GM23338 (cell line): ENCODE measurements at regions not wholly inside any gene's neighbourhood (a gene's known extent, or its start where the extent isn't known, plus 50 kb on each side); places are given as distances from the start of the nearest gene placed in this dataset.

Source experiments
- CREB1 ChIP-seq: fragments of 250-450 bp; sonication (Bioruptor Pico); IDR thresholded peaks from 2 replicates; pipeline ENCODE4 v1.5.0; 2020; ENCODE audit warnings: low read depth, mild to moderate bottlenecking, moderate library complexity
- EZH2 ChIP-seq: fragments of 200-600 bp; sonication (generic); IDR thresholded peaks from one replicate; pipeline ENCODE4 v1.8.0; 2017; ENCODE audit warnings: antibody characterized with exemption, mild to moderate bottlenecking, low read depth; ENCODE audit not compliant: unreplicated experiment
- EZH2phosphoT487 ChIP-seq: fragments of 200-600 bp; sonication (generic); IDR thresholded peaks from one replicate; pipeline ENCODE4 v1.8.1; 2018; ENCODE audit warnings: antibody characterized with exemption; ENCODE audit not compliant: unreplicated experiment
- JUNB ChIP-seq: IDR thresholded peaks from one replicate; pipeline ENCODE4 v1.6.1; 2016; ENCODE audit warnings: antibody characterized with exemption; ENCODE audit not compliant: unreplicated experiment
- POLR2AphosphoS5 ChIP-seq: IDR thresholded peaks from 2 replicates; pipeline ENCODE4 v1.6.1; 2016; ENCODE audit warnings: antibody characterized with exemption, low read depth
- STAT1 ChIP-seq: IDR thresholded peaks from one replicate; pipeline ENCODE4 v1.6.1; 2016; ENCODE audit warnings: antibody characterized with exemption; ENCODE audit not compliant: unreplicated experiment
- ZNF114 ChIP-seq: fragments of 250-450 bp; sonication (Bioruptor Pico); IDR thresholded peaks from 2 replicates; pipeline ENCODE4 v1.5.0; 2020; ENCODE audit warnings: mild to moderate bottlenecking, moderate library complexity
- ZNF331 ChIP-seq: fragments of 250-450 bp; sonication (Bioruptor Pico); IDR thresholded peaks from 2 replicates; pipeline ENCODE4 v1.5.0; 2020; ENCODE audit warnings: low read depth, mild to moderate bottlenecking, moderate library complexity
- TF ChIP-seq, protein P1 (sequence below), 2 experiments: fragments of 200-600 bp in 1 of 2; sonication (generic) in 1 of 2; conservative IDR thresholded peaks; 2 replicates each; pipeline versions ENCODE4 v1.5.1 to v1.6.1; 2016 to 2017; ENCODE audit warnings: antibody characterized with exemption in 2 of 2, low read depth in 2 of 2, mild to moderate bottlenecking in 2 of 2, moderate library complexity in 1 of 2
- TF ChIP-seq, protein P2 (sequence below): IDR thresholded peaks from one replicate; pipeline ENCODE4 v1.6.1; 2018; ENCODE audit warnings: antibody characterized with exemption; ENCODE audit not compliant: unreplicated experiment
- TF ChIP-seq, protein P3 (sequence below): fragments of 250-450 bp; sonication (Bioruptor Pico); IDR thresholded peaks from 2 replicates; pipeline ENCODE4 v1.5.0; 2020; ENCODE audit warnings: mild to moderate bottlenecking, moderate library complexity
- TF ChIP-seq, protein P4 (sequence below): IDR thresholded peaks from 2 replicates; pipeline ENCODE4 v1.6.1; 2016; ENCODE audit warnings: antibody characterized with exemption

DNA sequence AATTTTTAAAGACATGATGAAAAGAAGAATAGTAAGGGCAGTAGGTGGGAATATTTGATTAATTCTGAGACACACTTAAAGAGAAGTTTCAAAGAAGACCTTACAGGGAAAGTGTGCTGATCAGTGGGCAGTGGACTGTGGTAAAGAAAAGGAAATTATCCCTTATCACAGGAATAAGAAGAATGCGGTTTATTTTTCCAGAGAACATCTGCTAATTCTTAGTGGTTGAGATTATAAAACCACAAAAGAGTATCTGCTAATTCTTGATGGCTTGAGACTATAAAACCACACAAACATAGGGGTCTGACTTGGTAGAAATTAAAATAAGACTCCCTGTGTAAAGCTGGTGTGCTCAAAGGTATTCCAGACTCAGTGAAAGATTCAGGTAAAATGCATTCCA lies 60.0 kb upstream of the KCTD3 start:
- TF ChIP-seq, protein P1, sequence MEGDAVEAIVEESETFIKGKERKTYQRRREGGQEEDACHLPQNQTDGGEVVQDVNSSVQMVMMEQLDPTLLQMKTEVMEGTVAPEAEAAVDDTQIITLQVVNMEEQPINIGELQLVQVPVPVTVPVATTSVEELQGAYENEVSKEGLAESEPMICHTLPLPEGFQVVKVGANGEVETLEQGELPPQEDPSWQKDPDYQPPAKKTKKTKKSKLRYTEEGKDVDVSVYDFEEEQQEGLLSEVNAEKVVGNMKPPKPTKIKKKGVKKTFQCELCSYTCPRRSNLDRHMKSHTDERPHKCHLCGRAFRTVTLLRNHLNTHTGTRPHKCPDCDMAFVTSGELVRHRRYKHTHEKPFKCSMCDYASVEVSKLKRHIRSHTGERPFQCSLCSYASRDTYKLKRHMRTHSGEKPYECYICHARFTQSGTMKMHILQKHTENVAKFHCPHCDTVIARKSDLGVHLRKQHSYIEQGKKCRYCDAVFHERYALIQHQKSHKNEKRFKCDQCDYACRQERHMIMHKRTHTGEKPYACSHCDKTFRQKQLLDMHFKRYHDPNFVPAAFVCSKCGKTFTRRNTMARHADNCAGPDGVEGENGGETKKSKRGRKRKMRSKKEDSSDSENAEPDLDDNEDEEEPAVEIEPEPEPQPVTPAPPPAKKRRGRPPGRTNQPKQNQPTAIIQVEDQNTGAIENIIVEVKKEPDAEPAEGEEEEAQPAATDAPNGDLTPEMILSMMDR (conservative IDR thresholded peaks at IDR 0.05; ENCODE audit: low read depth in 2 of 2), result no peak
- no peak for TF ChIP-seq POLR2AphosphoS5
- TF ChIP-seq, protein P2, sequence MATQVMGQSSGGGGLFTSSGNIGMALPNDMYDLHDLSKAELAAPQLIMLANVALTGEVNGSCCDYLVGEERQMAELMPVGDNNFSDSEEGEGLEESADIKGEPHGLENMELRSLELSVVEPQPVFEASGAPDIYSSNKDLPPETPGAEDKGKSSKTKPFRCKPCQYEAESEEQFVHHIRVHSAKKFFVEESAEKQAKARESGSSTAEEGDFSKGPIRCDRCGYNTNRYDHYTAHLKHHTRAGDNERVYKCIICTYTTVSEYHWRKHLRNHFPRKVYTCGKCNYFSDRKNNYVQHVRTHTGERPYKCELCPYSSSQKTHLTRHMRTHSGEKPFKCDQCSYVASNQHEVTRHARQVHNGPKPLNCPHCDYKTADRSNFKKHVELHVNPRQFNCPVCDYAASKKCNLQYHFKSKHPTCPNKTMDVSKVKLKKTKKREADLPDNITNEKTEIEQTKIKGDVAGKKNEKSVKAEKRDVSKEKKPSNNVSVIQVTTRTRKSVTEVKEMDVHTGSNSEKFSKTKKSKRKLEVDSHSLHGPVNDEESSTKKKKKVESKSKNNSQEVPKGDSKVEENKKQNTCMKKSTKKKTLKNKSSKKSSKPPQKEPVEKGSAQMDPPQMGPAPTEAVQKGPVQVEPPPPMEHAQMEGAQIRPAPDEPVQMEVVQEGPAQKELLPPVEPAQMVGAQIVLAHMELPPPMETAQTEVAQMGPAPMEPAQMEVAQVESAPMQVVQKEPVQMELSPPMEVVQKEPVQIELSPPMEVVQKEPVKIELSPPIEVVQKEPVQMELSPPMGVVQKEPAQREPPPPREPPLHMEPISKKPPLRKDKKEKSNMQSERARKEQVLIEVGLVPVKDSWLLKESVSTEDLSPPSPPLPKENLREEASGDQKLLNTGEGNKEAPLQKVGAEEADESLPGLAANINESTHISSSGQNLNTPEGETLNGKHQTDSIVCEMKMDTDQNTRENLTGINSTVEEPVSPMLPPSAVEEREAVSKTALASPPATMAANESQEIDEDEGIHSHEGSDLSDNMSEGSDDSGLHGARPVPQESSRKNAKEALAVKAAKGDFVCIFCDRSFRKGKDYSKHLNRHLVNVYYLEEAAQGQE, result no peak
- TF ChIP-seq ZNF114 (CRISPR knock-in tag), result no peak
- no peak for TF ChIP-seq EZH2
- TF ChIP-seq CREB1 (CRISPR knock-in tag), result no peak
- TF ChIP-seq, protein P3, sequence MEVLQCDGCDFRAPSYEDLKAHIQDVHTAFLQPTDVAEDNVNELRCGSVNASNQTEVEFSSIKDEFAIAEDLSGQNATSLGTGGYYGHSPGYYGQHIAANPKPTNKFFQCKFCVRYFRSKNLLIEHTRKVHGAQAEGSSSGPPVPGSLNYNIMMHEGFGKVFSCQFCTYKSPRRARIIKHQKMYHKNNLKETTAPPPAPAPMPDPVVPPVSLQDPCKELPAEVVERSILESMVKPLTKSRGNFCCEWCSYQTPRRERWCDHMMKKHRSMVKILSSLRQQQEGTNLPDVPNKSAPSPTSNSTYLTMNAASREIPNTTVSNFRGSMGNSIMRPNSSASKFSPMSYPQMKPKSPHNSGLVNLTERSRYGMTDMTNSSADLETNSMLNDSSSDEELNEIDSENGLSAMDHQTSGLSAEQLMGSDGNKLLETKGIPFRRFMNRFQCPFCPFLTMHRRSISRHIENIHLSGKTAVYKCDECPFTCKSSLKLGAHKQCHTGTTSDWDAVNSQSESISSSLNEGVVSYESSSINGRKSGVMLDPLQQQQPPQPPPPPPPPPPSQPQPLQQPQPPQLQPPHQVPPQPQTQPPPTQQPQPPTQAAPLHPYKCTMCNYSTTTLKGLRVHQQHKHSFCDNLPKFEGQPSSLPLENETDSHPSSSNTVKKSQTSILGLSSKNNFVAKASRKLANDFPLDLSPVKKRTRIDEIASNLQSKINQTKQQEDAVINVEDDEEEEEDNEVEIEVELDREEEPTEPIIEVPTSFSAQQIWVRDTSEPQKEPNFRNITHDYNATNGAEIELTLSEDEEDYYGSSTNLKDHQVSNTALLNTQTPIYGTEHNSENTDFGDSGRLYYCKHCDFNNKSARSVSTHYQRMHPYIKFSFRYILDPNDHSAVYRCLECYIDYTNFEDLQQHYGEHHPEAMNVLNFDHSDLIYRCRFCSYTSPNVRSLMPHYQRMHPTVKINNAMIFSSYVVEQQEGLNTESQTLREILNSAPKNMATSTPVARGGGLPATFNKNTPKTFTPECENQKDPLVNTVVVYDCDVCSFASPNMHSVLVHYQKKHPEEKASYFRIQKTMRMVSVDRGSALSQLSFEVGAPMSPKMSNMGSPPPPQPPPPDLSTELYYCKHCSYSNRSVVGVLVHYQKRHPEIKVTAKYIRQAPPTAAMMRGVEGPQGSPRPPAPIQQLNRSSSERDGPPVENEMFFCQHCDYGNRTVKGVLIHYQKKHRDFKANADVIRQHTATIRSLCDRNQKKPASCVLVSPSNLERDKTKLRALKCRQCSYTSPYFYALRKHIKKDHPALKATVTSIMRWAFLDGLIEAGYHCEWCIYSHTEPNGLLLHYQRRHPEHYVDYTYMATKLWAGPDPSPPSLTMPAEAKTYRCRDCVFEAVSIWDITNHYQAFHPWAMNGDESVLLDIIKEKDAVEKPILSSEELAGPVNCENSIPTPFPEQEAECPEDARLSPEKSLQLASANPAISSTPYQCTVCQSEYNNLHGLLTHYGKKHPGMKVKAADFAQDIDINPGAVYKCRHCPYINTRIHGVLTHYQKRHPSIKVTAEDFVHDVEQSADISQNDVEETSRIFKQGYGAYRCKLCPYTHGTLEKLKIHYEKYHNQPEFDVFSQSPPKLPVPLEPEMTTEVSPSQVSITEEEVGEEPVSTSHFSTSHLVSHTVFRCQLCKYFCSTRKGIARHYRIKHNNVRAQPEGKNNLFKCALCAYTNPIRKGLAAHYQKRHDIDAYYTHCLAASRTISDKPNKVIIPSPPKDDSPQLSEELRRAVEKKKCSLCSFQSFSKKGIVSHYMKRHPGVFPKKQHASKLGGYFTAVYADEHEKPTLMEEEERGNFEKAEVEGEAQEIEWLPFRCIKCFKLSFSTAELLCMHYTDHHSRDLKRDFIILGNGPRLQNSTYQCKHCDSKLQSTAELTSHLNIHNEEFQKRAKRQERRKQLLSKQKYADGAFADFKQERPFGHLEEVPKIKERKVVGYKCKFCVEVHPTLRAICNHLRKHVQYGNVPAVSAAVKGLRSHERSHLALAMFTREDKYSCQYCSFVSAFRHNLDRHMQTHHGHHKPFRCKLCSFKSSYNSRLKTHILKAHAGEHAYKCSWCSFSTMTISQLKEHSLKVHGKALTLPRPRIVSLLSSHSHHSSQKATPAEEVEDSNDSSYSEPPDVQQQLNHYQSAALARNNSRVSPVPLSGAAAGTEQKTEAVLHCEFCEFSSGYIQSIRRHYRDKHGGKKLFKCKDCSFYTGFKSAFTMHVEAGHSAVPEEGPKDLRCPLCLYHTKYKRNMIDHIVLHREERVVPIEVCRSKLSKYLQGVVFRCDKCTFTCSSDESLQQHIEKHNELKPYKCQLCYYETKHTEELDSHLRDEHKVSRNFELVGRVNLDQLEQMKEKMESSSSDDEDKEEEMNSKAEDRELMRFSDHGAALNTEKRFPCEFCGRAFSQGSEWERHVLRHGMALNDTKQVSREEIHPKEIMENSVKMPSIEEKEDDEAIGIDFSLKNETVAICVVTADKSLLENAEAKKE (CRISPR knock-in tag), result no peak
- TF ChIP-seq, protein P4, sequence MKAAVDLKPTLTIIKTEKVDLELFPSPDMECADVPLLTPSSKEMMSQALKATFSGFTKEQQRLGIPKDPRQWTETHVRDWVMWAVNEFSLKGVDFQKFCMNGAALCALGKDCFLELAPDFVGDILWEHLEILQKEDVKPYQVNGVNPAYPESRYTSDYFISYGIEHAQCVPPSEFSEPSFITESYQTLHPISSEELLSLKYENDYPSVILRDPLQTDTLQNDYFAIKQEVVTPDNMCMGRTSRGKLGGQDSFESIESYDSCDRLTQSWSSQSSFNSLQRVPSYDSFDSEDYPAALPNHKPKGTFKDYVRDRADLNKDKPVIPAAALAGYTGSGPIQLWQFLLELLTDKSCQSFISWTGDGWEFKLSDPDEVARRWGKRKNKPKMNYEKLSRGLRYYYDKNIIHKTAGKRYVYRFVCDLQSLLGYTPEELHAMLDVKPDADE, result no peak
- no peak for TF ChIP-seq JUNB
- TF ChIP-seq EZH2phosphoT487, result no peak
- no peak for TF ChIP-seq ZNF331 (CRISPR knock-in tag)
- TF ChIP-seq STAT1, result no peak
